ENCODE measurements at regions not wholly inside any gene's neighbourhood (a gene's known extent, or its start where the extent isn't known, plus 50 kb on each side); places are given as distances from the start of the nearest gene placed in this dataset.

- DNase-seq, result no peak
Measured at GRCh38 chr5:89044674-89045200, 161.8 kb upstream of the MEF2C start.

GRCh38 chr5:89043676-89044075 lies 160.7 kb upstream of the MEF2C start:
- DNase-seq, result no peak

- DNase-seq, result no peak
Measured at GRCh38 chr5:89042746-89043145, 159.8 kb upstream of the MEF2C start.

- no peak for DNase-seq
Measured at GRCh38 chr5:89041976-89042375, 159.0 kb upstream of the MEF2C start.

- DNase-seq, result no peak
Measured at GRCh38 chr5:89041249-89041779, 158.3 kb upstream of the MEF2C start.

- no peak for DNase-seq
Measured at GRCh38 chr5:89036704-89037489, 153.9 kb upstream of the MEF2C start.

GRCh38 chr5:89036166-89036565 lies 153.2 kb upstream of the MEF2C start:
- no peak for DNase-seq

GRCh38 chr5:89034588-89034987 lies 151.6 kb upstream of the MEF2C start:
- DNase-seq, result no peak

- DNase-seq, result no peak
Measured at GRCh38 chr5:89030798-89031197, 147.8 kb upstream of the MEF2C start.

GRCh38 chr5:89028595-89029285 lies 145.8 kb upstream of the MEF2C start:
- no peak for DNase-seq

- no peak for DNase-seq
Measured at GRCh38 chr5:89024045-89024444, 141.1 kb upstream of the MEF2C start.

- no peak for DNase-seq
Measured at GRCh38 chr5:89020926-89021610, 138.1 kb upstream of the MEF2C start.

GRCh38 chr5:89016741-89017303 lies 133.8 kb upstream of the MEF2C start:
- DNase-seq, result no peak

GRCh38 chr5:89015409-89015808 lies 132.4 kb upstream of the MEF2C start:
- no peak for DNase-seq

- DNase-seq, result no peak
Measured at GRCh38 chr5:89011778-89012711, 129.1 kb upstream of the MEF2C start.

GRCh38 chr5:89010512-89010911 lies 127.5 kb upstream of the MEF2C start:
- DNase-seq, result no peak

GRCh38 chr5:89008291-89008690 lies 125.3 kb upstream of the MEF2C start:
- DNase-seq, result no peak

- no peak for DNase-seq
Measured at GRCh38 chr5:89005990-89006389, 123.0 kb upstream of the MEF2C start.

GRCh38 chr5:89004379-89004778 lies 121.4 kb upstream of the MEF2C start:
- DNase-seq, result no peak

- DNase-seq, result no peak
Measured at GRCh38 chr5:89003563-89004036, 120.6 kb upstream of the MEF2C start.

GRCh38 chr5:88999853-89000252 lies 116.9 kb upstream of the MEF2C start:
- no peak for DNase-seq

- no peak for DNase-seq
Measured at GRCh38 chr5:88997937-88998336, 115.0 kb upstream of the MEF2C start.

All from CD4-positive, alpha-beta T cell treated with Interleukin-17A for 1 hour (primary cell).